GM18520 (cell line): ENCODE measurements at regions not wholly inside any gene's neighbourhood (a gene's known extent, or its start where the extent isn't known, plus 50 kb on each side); places are given as distances from the start of the nearest gene placed in this dataset.
"Not testable (repeated sequence)": the region's sequence is repeated elsewhere in the genome, so short reads cannot be mapped to it uniquely, and the experiment has no call there.

Experiments
- ATAC-seq: cut with Tn5 transposase; IDR thresholded peaks from one replicate; pipeline ENCODE4 v1.9.1; 2021; ENCODE audit not compliant: unreplicated experiment

DNA sequence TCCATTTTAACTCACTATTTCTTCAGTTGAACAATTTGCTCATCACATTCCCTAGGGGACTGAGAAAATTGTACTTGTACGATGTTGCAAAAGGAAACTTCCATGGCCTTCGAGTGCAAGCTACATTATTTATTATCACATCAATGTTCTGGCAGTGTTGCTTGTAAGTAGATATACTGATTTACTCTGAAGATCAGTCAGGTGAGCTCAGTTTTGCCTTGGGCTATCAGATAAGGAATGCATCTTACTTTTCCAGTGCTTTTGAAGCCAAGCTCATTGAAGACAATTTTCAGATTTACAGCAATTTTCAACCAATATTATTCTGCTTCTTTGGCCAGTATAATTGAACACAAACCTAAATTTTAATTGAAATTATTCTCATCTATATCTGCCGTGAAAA lies 1296.9 kb downstream of the RAPGEF2 start:
- ATAC-seq: no peak

DNA sequence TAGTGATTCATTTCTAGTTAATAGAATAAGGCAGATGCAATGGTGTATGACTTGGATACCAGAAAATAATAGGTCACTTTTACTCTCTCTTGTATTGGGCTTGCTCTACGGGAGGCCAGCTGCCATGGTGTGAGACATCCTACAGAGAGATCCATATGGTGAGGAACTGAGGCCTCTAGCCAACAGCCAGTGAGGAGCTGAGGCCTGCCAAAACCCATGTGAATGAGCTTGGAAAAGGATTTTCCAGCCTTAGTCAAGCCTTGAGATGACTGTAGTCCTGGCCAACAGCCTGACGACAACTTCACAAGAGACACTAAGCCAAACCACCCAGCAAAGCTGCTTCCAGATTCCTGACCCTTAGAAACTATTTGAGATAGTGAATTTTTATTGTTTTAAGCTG lies 1300.2 kb downstream of the RAPGEF2 start:
- ATAC-seq: no peak

DNA sequence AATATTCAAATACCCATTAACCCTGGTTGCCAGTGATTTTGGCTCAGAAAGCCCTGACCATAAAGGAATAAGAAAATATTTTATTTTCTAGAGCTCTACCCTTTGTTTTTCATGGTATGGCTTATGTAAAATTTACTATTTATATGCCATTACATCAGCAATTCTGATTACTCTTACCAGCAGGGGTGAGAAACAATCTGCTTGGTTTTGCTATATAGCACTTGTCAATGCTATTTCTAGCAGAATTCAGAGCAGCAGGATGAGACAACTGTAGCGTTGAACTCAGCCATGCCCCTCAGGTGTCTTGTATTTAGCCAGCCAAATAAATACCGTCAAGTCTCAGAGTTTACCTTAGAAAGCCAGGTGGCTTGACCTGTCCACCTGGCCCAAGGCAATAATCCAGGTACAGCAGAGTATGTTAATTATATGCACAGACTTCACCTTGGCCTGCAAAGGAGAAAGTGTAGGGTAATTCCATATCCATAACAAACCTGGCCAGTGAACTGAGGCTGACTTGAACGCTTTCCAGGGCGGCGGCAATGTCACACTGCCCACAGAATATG lies 1303.5 kb downstream of the RAPGEF2 start:
- no peak for ATAC-seq

DNA sequence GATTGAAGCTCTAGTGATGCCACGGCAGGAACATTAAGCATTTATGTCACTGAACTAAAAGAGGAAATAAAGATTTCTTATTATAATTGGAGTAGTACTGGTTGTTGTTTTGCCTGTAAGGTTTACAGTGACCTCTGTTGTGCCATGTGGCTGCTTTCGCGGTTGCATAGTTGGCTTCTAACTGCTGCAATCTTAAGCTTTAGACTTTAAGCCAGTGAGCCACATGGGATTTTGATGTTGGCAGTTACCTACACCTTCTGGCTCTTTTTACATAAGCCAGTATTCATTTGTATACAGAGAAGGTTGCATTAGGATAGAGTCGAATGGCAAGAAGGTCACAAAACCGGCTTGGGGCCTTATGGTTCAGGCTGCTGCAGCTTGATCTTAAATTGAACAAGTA lies 1311.6 kb downstream of the RAPGEF2 start:
- ATAC-seq: no peak

DNA sequence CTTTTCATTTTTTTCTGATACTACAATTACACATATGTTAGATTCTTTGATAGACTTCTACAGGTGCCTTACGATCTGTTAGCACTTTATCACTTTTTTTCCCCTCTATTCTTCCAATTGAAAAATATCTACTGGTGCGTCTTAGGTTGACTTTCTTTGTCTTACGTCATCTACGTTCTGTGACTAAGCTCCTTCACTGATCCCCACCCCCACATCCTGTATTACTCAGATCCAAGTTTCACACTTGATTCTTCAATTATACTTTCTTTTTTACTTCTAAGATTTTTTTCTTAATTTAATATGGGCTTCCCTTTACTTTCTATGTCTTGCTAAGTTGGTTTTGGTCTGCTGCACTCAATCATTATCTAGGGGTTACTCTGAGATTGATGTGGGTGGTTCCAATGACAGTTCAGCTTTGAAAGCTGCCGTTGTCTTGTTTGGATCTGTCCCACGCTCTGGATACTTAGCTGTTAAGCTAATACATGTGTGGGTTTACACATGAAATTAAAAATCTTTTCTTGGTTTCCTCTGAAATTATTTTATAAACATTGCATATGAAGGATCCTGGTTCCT lies 1321.1 kb downstream of the RAPGEF2 start:
- peak; percentile 58 for ATAC-seq

DNA sequence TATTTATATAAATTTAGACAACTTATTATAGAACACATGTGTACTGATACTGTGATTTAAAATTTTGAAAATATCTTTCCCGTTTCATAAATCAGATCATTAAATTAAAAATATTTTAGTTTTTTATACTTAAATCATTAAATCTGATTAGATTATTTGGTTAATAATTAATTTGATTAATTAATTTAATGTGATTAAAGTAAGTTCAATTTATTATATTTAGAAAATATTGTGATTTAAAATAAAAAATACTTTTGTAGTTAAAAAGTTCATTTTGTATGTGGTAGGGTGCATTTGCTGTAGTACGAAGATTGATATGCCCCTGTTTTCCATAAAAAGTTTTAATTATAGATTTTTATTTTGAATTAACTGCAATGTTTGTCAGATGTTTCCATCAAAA lies 1323.4 kb downstream of the RAPGEF2 start:
- no peak for ATAC-seq

DNA sequence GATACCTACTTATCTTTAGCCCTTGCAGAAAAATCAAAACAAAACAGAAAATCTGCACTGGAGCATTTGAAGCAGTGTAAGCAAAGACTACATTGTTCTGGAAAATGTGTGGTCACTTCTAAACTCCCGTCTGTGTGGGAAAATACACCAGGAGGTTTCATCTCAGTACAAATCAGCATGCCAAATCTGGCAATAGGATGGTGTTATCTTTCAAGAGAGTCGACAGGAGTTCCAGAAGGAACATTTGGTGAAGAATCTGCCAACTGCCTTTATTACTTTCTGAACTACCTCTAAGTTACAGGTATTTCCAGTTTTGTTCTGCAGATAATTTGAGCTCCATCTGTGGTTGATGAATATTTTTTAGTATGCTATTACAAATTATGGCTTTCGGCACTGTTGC lies 1348.0 kb downstream of the RAPGEF2 start:
- ATAC-seq: no peak

DNA sequence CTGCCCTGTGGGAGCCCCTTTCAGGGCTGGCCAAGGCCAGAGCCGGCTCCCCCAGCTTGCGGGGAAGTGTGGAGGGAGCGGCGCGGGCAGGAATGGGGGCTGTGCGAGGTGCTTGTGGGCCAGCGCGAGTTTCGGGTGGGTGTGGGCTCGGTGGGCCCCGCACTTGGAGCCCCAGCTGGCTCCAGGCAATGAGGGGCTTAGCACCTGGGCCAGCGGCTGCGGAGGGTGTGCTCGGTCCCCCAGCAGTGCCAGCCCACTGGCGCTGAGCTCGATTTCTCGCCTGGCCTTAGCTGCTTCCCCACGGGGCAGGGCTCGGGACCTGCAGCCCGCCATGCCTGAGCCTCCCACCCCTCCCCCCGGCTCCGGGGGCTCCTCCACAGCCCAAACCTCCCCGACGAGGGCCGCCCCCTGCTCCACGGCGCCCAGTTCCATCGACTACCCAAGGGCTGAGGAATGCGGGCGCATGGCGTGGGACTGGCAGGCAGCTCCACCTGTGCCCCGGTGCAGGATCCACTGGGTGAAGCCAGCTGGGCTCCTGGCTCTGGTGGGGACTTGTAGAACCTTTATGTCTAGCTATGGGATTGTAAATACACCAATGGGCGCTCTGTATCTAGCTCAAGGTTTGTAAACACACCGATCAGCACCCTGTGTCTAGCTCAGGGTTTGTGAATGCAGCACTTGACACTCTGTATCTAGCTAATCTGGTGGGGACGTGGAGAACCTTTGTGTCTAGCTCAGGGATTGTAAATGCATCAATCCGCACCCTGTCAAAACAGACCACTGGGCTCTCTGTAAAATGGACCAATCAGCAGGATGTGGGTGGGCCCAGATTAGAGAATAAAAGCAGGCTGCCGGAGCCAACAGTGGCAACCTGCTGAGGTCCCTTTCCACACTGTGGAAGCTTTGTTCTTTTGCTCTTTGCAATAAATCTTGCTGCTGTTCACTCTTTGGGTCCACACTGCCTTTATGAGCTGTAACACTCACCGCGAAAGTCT lies 1379.1 kb downstream of the RAPGEF2 start:
- ATAC-seq: not testable (repeated sequence)

DNA sequence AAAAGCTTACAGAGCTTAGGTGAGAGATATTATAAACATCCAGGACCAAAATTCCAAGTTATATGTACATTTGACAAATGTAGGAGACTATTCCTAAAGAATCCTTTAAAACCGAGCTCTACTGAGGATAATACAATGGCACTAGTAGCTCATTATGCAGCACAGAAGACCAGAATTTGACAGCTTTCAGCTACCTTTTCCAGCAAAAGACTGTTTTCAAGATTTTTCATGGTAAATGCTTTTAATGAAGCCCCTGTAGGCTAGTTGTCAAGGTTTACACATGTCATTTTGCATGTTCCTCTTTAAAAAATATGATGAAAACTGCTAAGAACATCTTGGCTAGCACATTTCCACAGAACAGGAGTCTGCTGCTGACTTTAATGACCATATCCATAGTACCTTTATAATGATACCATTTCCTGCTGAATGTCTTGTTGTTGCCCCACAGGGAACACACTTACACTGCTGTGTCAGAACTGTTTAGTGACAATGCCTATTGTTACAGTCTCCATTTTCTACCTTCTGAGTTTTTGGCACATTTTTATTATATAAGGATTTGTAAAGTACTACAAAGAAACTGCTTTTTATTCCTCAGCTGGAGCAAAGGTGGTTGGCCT lies 1382.3 kb downstream of the RAPGEF2 start:
- ATAC-seq: no peak

DNA sequence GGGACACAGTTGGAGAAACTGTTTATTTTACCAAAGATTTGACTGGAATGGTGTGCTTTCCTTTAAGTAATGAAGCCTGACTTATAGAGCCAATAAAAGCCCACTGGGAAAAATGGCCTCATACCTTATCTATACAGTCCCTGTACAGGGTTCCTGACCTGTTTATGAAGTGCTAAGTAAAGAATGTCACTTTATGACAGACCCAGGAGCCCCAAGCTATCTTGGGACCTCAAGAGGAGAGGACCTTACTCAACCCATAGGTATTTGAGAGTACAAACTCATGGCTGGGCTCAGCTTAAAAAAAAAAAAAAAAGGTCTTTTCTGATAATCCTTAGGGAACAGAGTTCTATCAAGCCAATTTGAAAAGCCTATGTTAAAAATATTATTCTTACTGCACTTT lies 1389.3 kb downstream of the RAPGEF2 start:
- ATAC-seq: no peak

DNA sequence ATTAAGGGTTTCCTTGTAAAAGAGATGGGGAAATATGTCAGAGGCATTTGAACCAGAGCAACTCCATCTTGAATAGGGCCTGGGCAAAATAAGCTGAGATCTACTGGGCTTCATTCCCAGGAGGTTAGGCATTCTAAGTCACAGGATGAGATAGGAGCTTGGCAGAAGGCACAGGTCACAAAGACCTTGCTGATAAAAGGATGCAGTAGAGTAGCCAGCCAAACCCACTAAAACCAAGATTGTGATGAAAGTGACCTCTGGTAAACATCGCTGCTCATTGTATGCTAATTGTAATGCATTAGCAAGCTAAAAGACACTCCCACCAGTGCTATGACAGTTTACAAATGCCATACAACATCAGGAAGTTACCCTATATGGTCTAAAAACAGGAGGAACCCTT lies 1390.3 kb downstream of the RAPGEF2 start:
- no peak for ATAC-seq

DNA sequence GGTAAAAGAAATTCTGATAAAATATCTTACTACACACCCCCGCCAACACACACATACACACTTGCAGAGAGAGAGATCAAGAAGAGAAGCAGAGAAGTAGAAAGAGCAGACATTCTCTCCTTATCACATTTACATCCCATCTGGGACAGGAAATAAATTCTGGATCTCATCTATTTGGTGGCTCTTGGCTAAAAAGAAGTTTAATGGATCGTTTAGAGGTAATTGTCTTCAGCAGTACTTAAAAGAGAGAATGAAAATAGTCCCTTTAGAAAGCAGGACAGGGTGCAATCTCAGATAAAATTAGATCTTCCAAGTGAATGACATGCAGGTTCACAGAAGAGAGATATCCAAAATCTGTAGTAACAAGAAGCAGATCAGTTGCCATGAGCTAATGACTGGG lies 1392.5 kb downstream of the RAPGEF2 start:
- no peak for ATAC-seq

DNA sequence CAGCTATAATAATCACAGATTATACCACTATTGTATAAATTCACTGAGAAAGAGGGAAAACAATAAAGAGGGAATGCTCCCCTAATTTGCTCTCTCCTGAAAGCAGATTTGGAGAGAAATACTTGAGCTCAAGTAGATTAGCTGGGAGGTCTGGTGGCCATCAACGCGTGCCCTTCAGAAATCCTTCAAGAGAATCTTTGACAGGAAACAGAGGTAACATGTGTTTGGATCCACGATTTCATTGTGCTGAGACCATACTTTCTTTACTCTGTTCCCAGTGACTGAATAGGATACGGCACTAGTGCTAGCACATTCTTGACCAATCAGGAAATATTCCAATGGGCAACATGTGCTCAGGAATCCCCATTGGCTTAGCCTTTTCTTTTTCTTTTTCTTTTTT lies 1395.3 kb downstream of the RAPGEF2 start:
- no peak for ATAC-seq

DNA sequence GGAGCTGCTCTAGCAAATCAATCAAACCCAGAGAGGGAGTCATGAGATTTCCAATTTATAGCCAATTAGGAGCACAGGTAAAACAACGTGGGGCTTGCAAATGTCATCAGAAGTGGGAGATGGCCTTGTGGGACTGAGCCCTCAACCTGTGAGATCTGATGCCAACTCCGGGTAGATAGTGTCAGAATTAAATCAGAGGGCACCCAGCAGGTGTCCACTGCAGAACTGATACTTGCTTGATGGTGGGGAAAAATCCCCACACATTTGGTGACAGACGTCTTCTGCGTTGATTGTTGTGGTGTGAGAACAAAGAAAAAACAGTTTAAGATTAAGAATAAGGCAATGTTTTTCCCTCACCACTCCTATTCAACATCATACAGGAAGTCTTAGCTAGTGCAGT lies 1402.8 kb downstream of the RAPGEF2 start:
- no peak for ATAC-seq

DNA sequence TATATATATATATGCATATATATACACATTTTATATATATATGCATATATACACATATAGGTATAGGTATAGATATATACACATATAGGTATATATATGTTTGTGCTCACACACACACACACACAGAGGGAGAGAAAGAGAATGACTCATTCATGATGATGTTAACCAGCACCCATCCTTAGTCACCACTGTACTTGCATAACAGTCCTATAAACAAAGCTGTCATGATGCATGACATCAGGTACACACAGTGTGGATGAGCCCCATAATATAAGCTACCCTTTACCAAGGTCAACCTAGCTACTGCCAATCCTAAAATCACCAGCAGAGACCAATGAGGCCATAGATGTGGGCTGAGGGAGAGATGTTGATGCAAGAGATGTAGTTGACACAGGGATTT lies 1408.0 kb downstream of the RAPGEF2 start:
- ATAC-seq: no peak

DNA sequence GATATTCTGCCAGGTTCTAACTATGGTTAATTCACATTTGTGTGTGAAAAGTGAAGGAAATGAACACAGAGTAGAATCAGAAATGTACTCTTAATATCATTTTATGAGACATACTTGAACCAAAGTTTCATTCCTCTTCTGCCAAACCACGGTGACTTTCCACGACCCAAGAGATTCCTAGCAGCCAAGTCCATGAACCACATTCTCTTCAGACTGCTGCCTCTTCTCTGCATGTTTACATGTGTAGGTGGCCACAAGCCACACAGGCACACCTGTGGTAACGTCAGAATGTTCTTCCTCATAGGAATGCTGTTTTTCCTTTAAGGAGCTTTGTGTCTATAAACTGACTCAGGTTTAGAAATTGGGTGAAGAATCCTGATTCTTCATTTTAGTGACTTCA lies 1411.2 kb downstream of the RAPGEF2 start:
- ATAC-seq: no peak

DNA sequence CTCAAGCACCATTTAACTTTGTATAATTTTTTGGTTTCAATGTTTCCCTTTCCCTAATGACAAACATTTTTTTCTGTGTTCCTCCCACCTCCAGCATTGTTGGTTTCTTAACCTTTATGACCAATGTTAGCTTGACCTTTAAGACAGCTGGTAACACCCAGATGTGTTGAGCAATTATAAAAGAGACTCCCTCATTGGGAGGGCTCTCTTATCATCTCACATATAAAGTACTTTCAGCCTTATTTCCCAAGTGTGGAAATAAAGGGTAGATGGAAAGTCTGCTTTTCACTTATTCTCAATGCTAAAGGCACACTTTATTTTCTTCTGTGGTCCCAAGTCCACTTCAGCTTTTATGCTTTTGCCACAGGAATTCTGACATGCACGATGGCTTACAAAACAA lies 1420.4 kb downstream of the RAPGEF2 start:
- ATAC-seq: no peak

DNA sequence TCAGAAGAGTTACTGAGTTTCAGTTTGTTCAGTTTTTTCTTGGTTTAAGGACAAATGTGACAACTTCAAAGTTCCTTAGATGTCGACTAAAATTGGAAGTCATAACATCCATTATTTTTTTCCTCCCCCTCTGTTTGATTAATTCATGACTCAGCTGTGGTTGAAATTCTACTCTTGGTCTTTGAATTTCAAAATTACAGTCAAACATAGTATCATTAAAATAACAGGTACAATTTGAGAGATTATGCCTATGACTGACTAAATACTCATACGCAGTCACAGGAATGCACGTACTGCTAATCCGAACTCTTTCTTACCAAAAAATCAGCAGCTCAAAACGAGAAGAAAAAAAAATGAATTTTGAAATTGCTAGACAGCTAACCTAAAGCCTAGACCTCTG lies 1434.8 kb downstream of the RAPGEF2 start:
- no peak for ATAC-seq

DNA sequence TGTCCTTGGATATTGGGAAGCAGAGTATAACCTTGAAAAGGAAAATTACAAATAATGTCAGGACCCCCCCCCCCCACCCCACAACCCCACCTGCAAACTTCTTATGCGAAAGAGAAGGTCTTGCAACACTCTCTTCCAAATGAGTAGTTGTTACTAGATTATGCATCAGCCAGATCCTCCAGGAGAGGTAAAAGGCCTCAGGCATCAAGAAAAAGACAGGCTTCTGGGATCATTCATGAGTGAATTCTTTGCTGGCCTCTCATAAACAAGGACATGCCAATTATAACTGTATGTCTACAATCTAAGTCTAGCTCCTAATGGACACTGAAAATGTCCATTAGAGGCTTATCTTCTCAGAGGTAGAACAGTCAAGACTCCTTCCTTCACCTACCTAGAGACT lies 1443.3 kb downstream of the RAPGEF2 start:
- no peak for ATAC-seq

DNA sequence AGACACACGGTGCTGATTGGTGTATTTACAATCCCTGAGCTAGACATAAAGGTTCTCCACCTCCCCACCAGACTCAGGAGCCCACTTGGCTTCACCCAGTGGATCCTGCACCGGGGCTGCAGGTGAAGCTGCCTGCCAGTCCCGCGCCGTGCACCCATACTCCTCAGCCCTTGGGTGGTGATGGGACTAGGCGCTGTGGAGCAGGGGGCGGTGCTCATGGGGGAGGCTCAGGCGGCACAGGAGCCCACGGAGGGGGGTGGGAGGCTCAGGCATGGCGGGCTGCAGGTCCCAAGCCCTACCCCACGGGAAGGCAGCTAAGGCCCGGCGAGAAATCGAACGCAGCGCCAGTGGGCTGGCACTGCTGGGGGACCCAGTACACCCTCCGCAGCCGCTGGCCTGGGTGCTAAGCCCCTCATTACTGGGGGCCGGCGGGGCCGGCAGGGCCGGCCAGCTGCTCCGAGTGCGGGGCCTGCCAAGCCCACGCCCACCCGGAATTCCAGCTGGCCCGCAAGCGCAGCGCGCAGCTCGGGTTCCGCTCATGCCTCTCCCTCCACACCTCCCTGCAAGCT lies 1447.2 kb downstream of the RAPGEF2 start:
- ATAC-seq: not testable (repeated sequence)

DNA sequence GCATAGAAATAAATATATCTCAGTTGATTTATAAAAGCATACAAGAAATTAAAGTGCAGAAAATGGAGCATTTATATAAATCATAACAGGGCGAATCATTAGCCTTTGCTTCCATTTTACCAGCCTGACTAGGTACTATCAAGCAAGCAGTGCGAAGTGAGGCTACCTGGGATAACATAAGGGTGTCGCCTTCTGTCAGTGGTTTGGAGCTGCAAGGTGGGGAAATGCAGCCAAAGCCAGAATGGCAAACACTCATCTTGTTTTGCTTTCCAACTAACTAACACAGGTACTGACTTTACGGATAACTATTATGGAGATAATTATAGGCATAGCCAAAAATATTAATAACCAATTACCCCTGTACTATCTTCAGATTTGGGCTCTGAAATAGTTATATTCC lies 1459.8 kb downstream of the RAPGEF2 start:
- ATAC-seq: no peak
